Muscle of leg (tissue), 3 donors: ENCODE measurements at regions not wholly inside any gene's neighbourhood (a gene's known extent, or its start where the extent isn't known, plus 50 kb on each side); places are given as distances from the start of the nearest gene placed in this dataset.

Experiments used
- DNase-seq: peaks from one replicate; pipeline ENCODE4 v3.0.0; 2013
- H3K27ac ChIP-seq: one replicate; pipeline ENCODE4 v1.5.1; 2013; ENCODE audit warnings: mild to moderate bottlenecking, low read length, control low read depth
- H3K27me3 ChIP-seq: one replicate; pipeline ENCODE4 v1.6.1; 2013; ENCODE audit warnings: low read length; ENCODE audit not compliant: control insufficient read depth, insufficient read depth
- H3K36me3 ChIP-seq: one replicate; pipeline ENCODE4 v1.6.1; 2013; ENCODE audit warnings: low read length; ENCODE audit not compliant: control insufficient read depth, insufficient read depth
- H3K4me1 ChIP-seq: one replicate; pipeline ENCODE4 v1.6.1; 2013; ENCODE audit warnings: low read length; ENCODE audit not compliant: control insufficient read depth, insufficient read depth
- H3K4me3 ChIP-seq: one replicate; pipeline ENCODE4 v1.5.1; 2013; ENCODE audit warnings: low read length, control low read depth
- H3K9me3 ChIP-seq: replicated peaks from 2 replicates; pipeline ENCODE4 v1.6.1; 2013; ENCODE audit warnings: low read depth, low read length; ENCODE audit not compliant: control insufficient read depth
- WGBS: methylation state at CpG from one replicate; pipeline ENCODE4 v1.1.5; 2013; ENCODE audit warnings: missing lambda C conversion rate; ENCODE audit not compliant: insufficient coverage; 5-methylcytosine and 5-hydroxymethylcytosine counted together

DNA sequence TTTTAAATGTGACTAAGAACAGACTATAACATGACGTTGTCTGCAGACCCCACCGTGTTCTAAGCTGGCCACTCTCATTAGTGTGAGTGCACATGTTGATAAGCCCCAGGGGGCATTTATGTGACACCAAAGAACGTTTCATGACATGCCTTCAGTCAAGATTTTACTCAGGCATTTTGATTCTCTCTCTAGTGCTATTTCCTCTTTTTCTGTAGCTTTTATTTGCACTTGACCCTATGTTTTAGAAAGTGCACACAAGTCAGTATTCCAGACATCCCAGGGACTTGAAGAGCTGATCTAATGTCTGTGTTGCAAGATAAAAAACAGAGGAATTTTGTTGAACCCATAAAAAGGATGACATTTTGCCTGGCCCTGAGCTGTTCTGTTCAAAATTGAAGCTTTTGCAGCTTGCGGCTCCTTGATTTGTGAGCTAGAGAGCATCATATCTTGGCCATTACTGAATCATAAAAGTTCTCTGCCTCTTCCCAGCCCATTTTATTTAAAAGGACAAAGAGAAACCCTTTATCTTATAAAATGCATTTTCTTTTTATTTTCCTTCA is 80.9 kb upstream of the TYRP1 start:
- Histone ChIP-seq H3K27me3 (no peaks in the 10 kb centered on the region), H3K27ac (no peak overlapping the region), H3K36me3 (no peaks in the 10 kb centered on the region), H3K9me3 (no peaks in the 10 kb centered on the region), H3K4me1 (no peaks in the 10 kb centered on the region), H3K4me3 (no peak overlapping the region)
- WGBS, result 17% methylated on average over 3 of the region's 4 CpGs
- no peak for DNase-seq

DNA sequence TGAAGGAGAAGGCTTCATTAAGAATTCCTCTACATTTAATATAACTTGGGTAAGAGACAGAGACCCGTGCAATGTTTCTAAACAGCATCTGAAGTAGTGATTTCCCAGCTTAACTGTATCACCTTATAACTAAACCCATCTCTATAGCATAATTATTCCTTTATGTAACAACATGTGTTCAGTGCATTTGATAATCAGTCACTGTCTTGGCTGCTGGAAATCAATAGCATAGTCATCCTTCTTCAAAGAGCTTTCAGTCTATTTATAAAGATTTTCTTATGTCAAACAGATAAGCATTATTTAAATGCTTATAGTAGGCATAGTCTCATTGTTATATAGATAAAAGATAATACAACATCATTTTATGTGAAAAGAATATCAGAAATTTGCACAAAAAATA is 80.1 kb upstream of the TYRP1 start:
- no peak overlapping the region for H3K4me3 ChIP-seq
- WGBS, result no CpG with 5 or more reads among the region's 1 CpG
- H3K27ac ChIP-seq, result no peak overlapping the region
- no peaks in the 10 kb centered on the region for H3K9me3 ChIP-seq
- H3K4me1 ChIP-seq, result no peaks in the 10 kb centered on the region
- H3K36me3 ChIP-seq, result no peaks in the 10 kb centered on the region
- H3K27me3 ChIP-seq, result no peaks in the 10 kb centered on the region
- DNase-seq, result no peak

DNA sequence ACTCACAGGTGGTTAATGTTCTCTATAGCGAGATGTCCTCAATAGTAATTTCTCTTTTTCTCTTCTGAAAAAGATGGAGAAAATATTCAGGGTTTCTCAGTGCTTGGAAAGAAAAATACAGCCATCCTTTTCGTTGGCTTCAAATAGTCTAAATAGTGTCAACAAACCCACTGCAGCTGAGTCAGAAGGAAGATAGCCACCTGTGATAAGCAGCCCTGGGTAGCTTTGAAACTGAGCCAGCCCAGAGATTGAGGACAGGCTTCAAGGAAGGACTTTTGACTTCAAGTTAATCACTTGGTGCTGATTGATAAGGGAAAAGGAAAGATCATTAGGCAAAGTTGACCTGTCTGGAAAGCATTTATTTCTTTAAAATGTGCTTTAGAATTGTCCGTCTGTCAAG is 78.7 kb upstream of the TYRP1 start:
- Histone ChIP-seq H3K27me3 (no peaks in the 10 kb centered on the region), H3K4me3 (no peak overlapping the region), H3K4me1 (no peaks in the 10 kb centered on the region), H3K9me3 (no peaks in the 10 kb centered on the region), H3K36me3 (no peaks in the 10 kb centered on the region), H3K27ac (no peak overlapping the region)
- 70% methylated on average over 2 of the region's 3 CpGs for WGBS
- no peak for DNase-seq

DNA sequence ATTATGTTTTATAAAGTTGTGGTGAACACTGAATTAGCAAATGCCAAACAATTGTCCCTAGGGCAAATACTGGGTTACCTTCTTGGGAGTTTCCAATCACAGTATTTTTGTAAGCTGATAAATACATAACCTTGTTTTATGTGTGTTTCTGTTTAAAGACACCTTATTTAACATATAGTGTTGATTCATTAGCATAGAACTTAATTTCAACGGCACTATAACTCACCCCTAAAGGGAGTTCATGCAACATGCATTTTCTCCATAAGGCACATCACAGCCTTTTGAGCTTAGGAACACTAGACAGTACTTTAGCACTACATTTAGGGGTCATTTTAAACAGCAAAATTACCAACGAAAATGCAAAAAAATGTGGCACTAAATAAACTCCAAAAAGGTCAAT is 74.2 kb upstream of the TYRP1 start:
- WGBS, result no CpG with 5 or more reads among the region's 2 CpGs
- no peak overlapping the region for H3K27ac ChIP-seq
- H3K4me1 ChIP-seq, result no peaks in the 10 kb centered on the region
- no peaks in the 10 kb centered on the region for H3K9me3 ChIP-seq
- H3K4me3 ChIP-seq, result no peak overlapping the region
- no peaks in the 10 kb centered on the region for H3K36me3 ChIP-seq
- H3K27me3 ChIP-seq, result no peaks in the 10 kb centered on the region
- no peak for DNase-seq

DNA sequence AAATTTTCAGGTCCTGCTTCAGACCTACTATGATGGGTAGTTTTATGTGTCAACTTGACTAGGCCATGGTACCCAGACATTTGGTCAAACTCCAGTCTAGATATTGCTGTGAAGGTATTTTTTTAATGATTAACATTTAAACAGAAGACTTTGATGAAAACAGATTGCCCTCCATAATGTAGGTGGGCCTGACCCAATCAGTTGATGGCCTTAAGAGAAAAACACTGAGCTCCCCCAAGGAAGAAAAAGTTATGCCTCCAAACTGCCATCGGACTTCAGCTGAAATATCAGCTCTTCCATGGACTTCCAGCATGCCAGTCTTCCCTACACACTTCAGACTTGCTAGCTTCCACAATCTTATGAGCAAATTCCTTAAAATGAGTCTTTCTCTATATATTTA is 67.3 kb upstream of the TYRP1 start:
- no peak for DNase-seq
- H3K36me3 ChIP-seq, result no peaks in the 10 kb centered on the region
- H3K4me3 ChIP-seq, result no peak overlapping the region
- H3K9me3 ChIP-seq, result no peaks in the 10 kb centered on the region
- no peak overlapping the region for H3K27ac ChIP-seq
- no peaks in the 10 kb centered on the region for H3K4me1 ChIP-seq
- WGBS, result no CpG with 5 or more reads among the region's 1 CpG
- H3K27me3 ChIP-seq, result no peaks in the 10 kb centered on the region

DNA sequence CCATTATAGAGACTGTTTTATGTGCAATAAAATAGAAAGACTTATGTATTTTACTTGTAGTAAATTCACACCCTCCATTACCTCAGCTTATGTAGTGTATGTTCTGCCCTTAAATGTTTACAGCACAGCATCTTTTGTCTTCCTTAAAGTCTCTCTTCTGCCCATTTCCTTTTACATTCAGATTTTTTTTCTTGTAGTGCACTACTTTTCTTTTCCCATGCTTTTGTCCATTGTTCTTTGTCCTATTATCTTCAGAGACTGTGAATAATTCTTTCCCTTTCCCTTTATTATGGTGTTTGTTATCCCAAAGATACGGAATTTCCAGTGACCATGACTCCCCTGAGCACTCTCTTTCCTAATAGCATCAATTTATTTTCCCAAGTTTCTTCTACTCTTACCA is 66.1 kb upstream of the TYRP1 start:
- Histone ChIP-seq H3K27ac (no peak overlapping the region), H3K27me3 (no peaks in the 10 kb centered on the region), H3K9me3 (no peaks in the 10 kb centered on the region), H3K4me3 (no peak overlapping the region), H3K4me1 (no peaks in the 10 kb centered on the region), H3K36me3 (no peaks in the 10 kb centered on the region)
- 38% methylated on average over 1 of the region's 1 CpG for WGBS
- DNase-seq, result no peak

DNA sequence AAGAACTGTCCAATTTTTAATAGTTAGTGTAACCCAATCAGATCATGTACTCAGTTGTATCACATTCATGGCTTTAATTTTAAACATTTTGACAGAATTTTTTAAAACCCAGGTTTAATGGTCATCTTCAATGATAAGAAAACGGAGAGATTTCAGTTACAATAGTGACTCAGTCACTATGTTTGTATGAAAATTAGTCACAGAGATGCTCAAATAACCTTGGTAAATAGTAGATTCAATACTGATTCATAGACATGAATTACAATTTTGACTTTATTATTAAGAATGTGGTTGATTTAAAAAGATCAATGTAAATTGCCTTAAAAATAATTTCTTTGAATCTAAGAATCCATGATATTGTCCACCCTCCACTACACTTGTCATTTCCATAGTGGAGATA is 64.6 kb upstream of the TYRP1 start:
- no peak overlapping the region for H3K4me3 ChIP-seq

DNA sequence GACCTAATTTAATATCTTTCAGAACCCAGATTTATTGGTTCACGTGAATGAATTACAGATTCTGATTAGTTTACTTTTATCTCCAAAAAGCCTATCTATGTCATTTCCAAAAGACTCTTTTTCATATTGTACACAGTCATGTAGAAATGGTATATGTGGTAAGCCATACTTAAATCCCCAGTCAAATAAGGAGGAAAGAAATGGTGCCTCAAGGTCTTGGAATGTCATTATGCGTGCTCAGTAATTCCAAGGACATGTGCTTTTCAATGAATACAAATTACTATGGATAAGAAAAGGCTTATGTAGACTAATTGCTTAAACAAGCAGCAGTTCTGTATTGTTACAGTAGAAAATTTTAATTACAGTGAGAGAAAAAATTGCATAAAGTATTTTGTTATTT is 64.1 kb upstream of the TYRP1 start:
- no peak for DNase-seq
- Histone ChIP-seq H3K36me3 (no peaks in the 10 kb centered on the region), H3K27me3 (no peaks in the 10 kb centered on the region), H3K27ac (no peak overlapping the region), H3K4me3 (no peak overlapping the region), H3K9me3 (no peaks in the 10 kb centered on the region), H3K4me1 (no peaks in the 10 kb centered on the region)
- WGBS, result no CpG with 5 or more reads among the region's 2 CpGs

More for the DNA sequence above, 64.6 kb upstream of the TYRP1 start:
- Histone ChIP-seq H3K9me3 (no peaks in the 10 kb centered on the region), H3K27me3 (no peaks in the 10 kb centered on the region), H3K36me3 (no peaks in the 10 kb centered on the region), H3K4me1 (no peaks in the 10 kb centered on the region), H3K27ac (no peak overlapping the region)
- no peak for DNase-seq
- WGBS, result no CpG with 5 or more reads among the region's 1 CpG

DNA sequence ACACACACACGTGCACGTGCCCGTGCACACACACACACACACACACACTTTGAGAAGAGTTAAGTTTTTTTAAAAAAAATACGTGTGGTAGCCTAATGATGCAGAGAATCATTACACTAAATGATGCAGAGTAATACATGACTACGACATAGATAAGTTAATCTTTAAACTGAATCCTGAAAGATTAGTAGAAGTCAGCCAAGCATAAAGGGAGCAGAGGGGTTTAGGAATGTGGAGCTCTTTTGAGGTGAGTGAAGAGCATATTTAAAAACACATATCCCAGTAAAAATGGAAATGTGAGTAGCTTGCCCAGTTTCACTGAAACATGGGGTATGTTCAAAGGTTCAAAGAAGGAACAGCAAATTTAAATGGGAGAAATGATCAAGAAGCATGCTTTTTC is 61.3 kb upstream of the TYRP1 start:
- no peaks in the 10 kb centered on the region for H3K9me3 ChIP-seq
- no peaks in the 10 kb centered on the region for H3K27me3 ChIP-seq
- no peaks in the 10 kb centered on the region for H3K4me1 ChIP-seq
- no CpG with 5 or more reads among the region's 5 CpGs for WGBS
- no peak overlapping the region for H3K27ac ChIP-seq
- DNase-seq, result no peak
- H3K4me3 ChIP-seq, result no peak overlapping the region
- H3K36me3 ChIP-seq, result no peaks in the 10 kb centered on the region

DNA sequence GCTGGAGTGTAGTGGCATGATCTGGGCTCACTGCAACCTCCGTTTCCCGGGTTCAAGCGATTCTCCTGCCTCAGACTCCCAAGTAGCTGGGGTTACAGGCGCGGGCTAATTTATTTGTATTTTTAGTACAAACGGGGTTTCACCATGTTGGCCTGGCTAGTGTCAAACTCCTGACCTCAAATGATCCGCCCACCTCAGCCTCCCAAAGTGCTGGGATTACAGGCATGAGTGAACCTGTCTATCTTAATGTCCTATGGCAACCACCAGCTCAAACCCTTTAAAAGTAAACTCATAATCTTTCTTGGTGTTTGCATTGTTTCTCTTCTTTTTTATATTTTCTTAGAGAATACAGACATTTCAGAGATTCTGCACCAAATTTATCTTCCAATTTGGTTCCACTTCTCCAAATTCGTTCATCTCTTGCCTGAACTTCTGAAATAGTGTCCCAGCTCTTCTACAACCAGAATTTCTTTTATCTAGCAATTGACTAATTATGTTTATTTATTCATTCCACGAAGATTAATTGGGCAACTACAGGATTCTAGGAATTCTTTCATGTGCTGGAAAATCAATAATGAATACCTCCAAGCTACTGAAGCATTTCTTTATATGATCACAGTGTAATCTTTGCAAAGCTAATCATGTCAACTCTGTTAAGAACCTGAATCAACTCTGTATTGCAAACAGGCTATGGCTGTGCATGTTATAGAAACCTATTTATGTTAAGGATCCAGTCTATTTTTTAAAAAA is 60.0 kb upstream of the TYRP1 start:
- no CpG with 5 or more reads among the region's 9 CpGs for WGBS
- no peak overlapping the region for H3K4me3 ChIP-seq
- H3K4me1 ChIP-seq, result no peaks in the 10 kb centered on the region
- DNase-seq, result no peak
- H3K27ac ChIP-seq, result no peak overlapping the region
- no peaks in the 10 kb centered on the region for H3K36me3 ChIP-seq
- no peaks in the 10 kb centered on the region for H3K9me3 ChIP-seq
- H3K27me3 ChIP-seq, result no peaks in the 10 kb centered on the region
